HG03460 (cell line): ENCODE measurements at regions not wholly inside any gene's neighbourhood (a gene's known extent, or its start where the extent isn't known, plus 50 kb on each side); places are given as distances from the start of the nearest gene placed in this dataset.
"Not testable (repeated sequence)": the region's sequence is repeated elsewhere in the genome, so short reads cannot be mapped to it uniquely, and the experiment has no call there.

Source experiments
- ATAC-seq: cut with Tn5 transposase; IDR thresholded peaks from one replicate; pipeline ENCODE4 v1.9.1; 2021; ENCODE audit not compliant: unreplicated experiment

GRCh38 chr6:99801805-99802204, 192.2 kb downstream of the MCHR2 start:
- no peak for ATAC-seq

GRCh38 chr6:99802396-99803031, 191.5 kb downstream of the MCHR2 start:
- no peak for ATAC-seq

- ATAC-seq, result no peak
Measured at GRCh38 chr6:99808992-99809391, 185.0 kb downstream of the MCHR2 start.

GRCh38 chr6:99810295-99810694, 183.7 kb downstream of the MCHR2 start:
- no peak for ATAC-seq

GRCh38 chr6:99810942-99811620, 182.9 kb downstream of the MCHR2 start:
- ATAC-seq, result no peak

- ATAC-seq, result no peak
Measured at GRCh38 chr6:99811636-99812035, 182.4 kb downstream of the MCHR2 start.

- no peak for ATAC-seq
Measured at GRCh38 chr6:99813565-99813964, 180.5 kb downstream of the MCHR2 start.

GRCh38 chr6:99814230-99814928, 179.6 kb downstream of the MCHR2 start:
- no peak for ATAC-seq

- ATAC-seq, result no peak
Measured at GRCh38 chr6:99816795-99817194, 177.2 kb downstream of the MCHR2 start.

- no peak for ATAC-seq
Measured at GRCh38 chr6:99818161-99818560, 175.9 kb downstream of the MCHR2 start.

- no peak for ATAC-seq
Measured at GRCh38 chr6:99819853-99820252, 174.2 kb downstream of the MCHR2 start.

- no peak for ATAC-seq
Measured at GRCh38 chr6:99821164-99821563, 172.9 kb downstream of the MCHR2 start.

- ATAC-seq, result no peak
Measured at GRCh38 chr6:99822741-99823512, 171.1 kb downstream of the MCHR2 start.

- not testable (repeated sequence) for ATAC-seq
Measured at GRCh38 chr6:99823513-99824235, 170.3 kb downstream of the MCHR2 start.

GRCh38 chr6:99833034-99833433, 161.0 kb downstream of the MCHR2 start:
- no peak for ATAC-seq

GRCh38 chr6:99836471-99836870, 157.6 kb downstream of the MCHR2 start:
- ATAC-seq, result no peak

- no peak for ATAC-seq
Measured at GRCh38 chr6:99838607-99839006, 155.4 kb downstream of the MCHR2 start.

- ATAC-seq, result no peak
Measured at GRCh38 chr6:99841297-99841696, 152.7 kb downstream of the MCHR2 start.

GRCh38 chr6:99846006-99846405, 148.0 kb downstream of the MCHR2 start:
- no peak for ATAC-seq

GRCh38 chr6:99850841-99851240, 143.2 kb downstream of the MCHR2 start:
- ATAC-seq, result no peak

- no peak for ATAC-seq
Measured at GRCh38 chr6:99852031-99852430, 142.0 kb downstream of the MCHR2 start.
